K562 (cell line): ENCODE measurements at regions not wholly inside any gene's neighbourhood (a gene's known extent, or its start where the extent isn't known, plus 50 kb on each side); places are given as distances from the start of the nearest gene placed in this dataset.

ENCODE experiments used
- ATAC-seq: fragments of 200-7000 bp; cut with Tn5 transposase; 3 replicates; pipeline ENCODE4 v1.9.1; 2020; ENCODE audit warnings: moderate library complexity
- BruUV-seq: library from RNA; stranded (reverse); fragments of 400-500 nt; replicated peaks from 2 replicates; lab custom pipeline; 2021; lab: Mats Ljungman, UMichigan
- CTCF ChIA-PET: fragments of 300-600 bp; formaldehyde crosslinking; extraction: SDS; loops from one replicate; lab custom pipeline; 2021; ENCODE audit warnings: low intra/inter-chr PET ratio; lab: Yijun Ruan, JAX
- POLR2A ChIA-PET: fragments of 300-600, 350-650 bp; sonication (Branson Sonifier 250); formaldehyde crosslinking; extraction: SDS; loops from one replicate; lab custom pipeline; 2021; ENCODE audit warnings: antibody characterized with exemption, inconsistent platforms; lab: Yijun Ruan, JAX
- DNase-seq, 4 experiments: peaks; one replicate each; pipeline versions ENCODE4 v3.0.0 to v3.0.0-alpha.2; 2011 to 2018; ENCODE audit warnings: low spot score in 3 of 4, mixed read lengths in 3 of 4; ENCODE audit errors: extremely low read depth in 1 of 4
- FAIRE-seq: peaks from 2 replicates; lab custom pipeline; 2011; peaks lifted over from hg19 to GRCh38; lab: Jason Lieb, UNC
- H2AFZ ChIP-seq: 2 replicates; pipeline ENCODE4 v1.6.0; 2011; ENCODE audit warnings: low read depth, low read length, control low read depth, inconsistent platforms
- H3K27ac ChIP-seq: fragments of 200-600 bp; 3 replicates; pipeline ENCODE4 v1.8.0; 2011; ENCODE audit warnings: low read depth, mild to moderate bottlenecking, control low read depth, inconsistent platforms, low read length, moderate library complexity, mixed read lengths; ENCODE audit errors: extremely low read depth
- H3K27me3 ChIP-seq, 2 experiments: fragments of 300-600 bp in 1 of 2; 2 replicates in 1 of 2; 3 replicates in 1 of 2; pipeline versions ENCODE4 v1.6.0 to v1.8.0; 2011; ENCODE audit warnings: inconsistent platforms in 2 of 2, low read length in 2 of 2, mild to moderate bottlenecking in 1 of 2, mixed read lengths in 1 of 2, moderate library complexity in 1 of 2; ENCODE audit not compliant: control insufficient read depth in 2 of 2, insufficient read depth in 2 of 2
- H3K36me3 ChIP-seq: fragments of 300-600 bp; 3 replicates; pipeline ENCODE4 v1.8.0; 2011; ENCODE audit warnings: mild to moderate bottlenecking, low read length, inconsistent platforms; ENCODE audit not compliant: control insufficient read depth, insufficient read depth
- H3K4me1 ChIP-seq, 2 experiments: fragments of 200-600 bp in 1 of 2; replicated peaks in 1 of 2; 2 replicates in 1 of 2; 3 replicates in 1 of 2; pipeline versions ENCODE4 v1.5.1 to v1.8.0; 2011; ENCODE audit warnings: inconsistent platforms in 2 of 2, low read length in 2 of 2, mild to moderate bottlenecking in 1 of 2, mixed read lengths in 1 of 2, moderate library complexity in 1 of 2; ENCODE audit not compliant: control insufficient read depth in 2 of 2, insufficient read depth in 2 of 2
- H3K4me2 ChIP-seq: 2 replicates; pipeline ENCODE4 v1.6.1; 2011; ENCODE audit warnings: low read length, control low read depth, inconsistent platforms, mixed read lengths; ENCODE audit not compliant: insufficient read depth
- H3K4me3 ChIP-seq: fragments of 200-600 bp; sonication (generic), shearing (Covaris generic); 2 replicates; pipeline ENCODE4 v1.5.1; 2016; ENCODE audit warnings: control low read depth, inconsistent platforms
- H3K79me2 ChIP-seq: fragments of 200-600 bp; 3 replicates; pipeline ENCODE4 v1.8.0; 2011; ENCODE audit warnings: low read length, inconsistent platforms; ENCODE audit not compliant: control insufficient read depth, insufficient read depth
- H3K9ac ChIP-seq, 2 experiments: 2 replicates each; pipeline versions ENCODE4 v1.6.0 to v1.6.1; 2011; ENCODE audit warnings: low read depth in 2 of 2, low read length in 2 of 2, control low read depth in 1 of 2, inconsistent platforms in 1 of 2, mild to moderate bottlenecking in 1 of 2, mixed read lengths in 1 of 2; ENCODE audit not compliant: insufficient read depth in 1 of 2
- H3K9me1 ChIP-seq: one replicate; pipeline ENCODE4 v1.6.0; 2011; ENCODE audit warnings: inconsistent platforms, mild to moderate bottlenecking, low read length, moderate library complexity; ENCODE audit not compliant: control insufficient read depth, insufficient read depth
- H3K9me3 ChIP-seq: replicated peaks from 2 replicates; pipeline ENCODE4 v1.5.1; 2011; ENCODE audit warnings: low read depth, low read length, inconsistent platforms; ENCODE audit not compliant: control insufficient read depth, insufficient read depth
- H4K20me1 ChIP-seq: replicated peaks from 2 replicates; pipeline ENCODE4 v1.6.1; 2011; ENCODE audit warnings: low read length, inconsistent platforms, mixed read lengths; ENCODE audit not compliant: control insufficient read depth, insufficient read depth
- CREM ChIP-seq: IDR thresholded peaks from 2 replicates; pipeline ENCODE4 v1.6.1; 2014; ENCODE audit warnings: antibody characterized with exemption, low read depth
- ERF ChIP-seq: fragments of 450-650 bp; formaldehyde crosslinking; IDR thresholded peaks from 2 replicates; pipeline ENCODE4 v1.4.0; 2020; ENCODE audit warnings: mild to moderate bottlenecking, mixed read lengths
- ETS2 ChIP-seq: IDR thresholded peaks from 2 replicates; pipeline ENCODE4 v1.6.1; 2016; ENCODE audit warnings: borderline replicate concordance, missing genetic modification characterization, mild to moderate bottlenecking, moderate library complexity, missing compliant biosample characterization; ENCODE audit not compliant: poor library complexity, severe bottlenecking
- FOXM1 ChIP-seq, 2 experiments: fragments of 450-650 bp in 1 of 2; sonication (generic) in 1 of 2; formaldehyde crosslinking in 1 of 2; IDR thresholded peaks; 2 replicates each; pipeline versions ENCODE4 v1.6.1 to v1.9.0; 2017 to 2022; ENCODE audit warnings: low read depth in 2 of 2, mild to moderate bottlenecking in 2 of 2, missing genetic modification reagents in 1 of 2, moderate library complexity in 1 of 2
- KAT8 ChIP-seq: fragments of 450-650 bp; IDR thresholded peaks from 2 replicates; pipeline ENCODE4 v1.6.1; 2016; ENCODE audit warnings: low read depth, mild to moderate bottlenecking
- NEUROD1 ChIP-seq: fragments of 150-350 bp; IDR thresholded peaks from 2 replicates; pipeline ENCODE4 v1.6.1; 2014; ENCODE audit warnings: borderline replicate concordance, low read length, low read depth; ENCODE audit not compliant: partially characterized antibody
- NFYB ChIP-seq: IDR thresholded peaks from 2 replicates; pipeline ENCODE4 v1.6.1; 2011; ENCODE audit warnings: mild to moderate bottlenecking, moderate library complexity; ENCODE audit not compliant: insufficient read length; ENCODE audit errors: extremely low read depth
- NR2F6 ChIP-seq: fragments of 450-650 bp; formaldehyde crosslinking; IDR thresholded peaks from 2 replicates; pipeline ENCODE4 v1.4.0; 2020; ENCODE audit warnings: mild to moderate bottlenecking
- NR4A1 ChIP-seq, 2 experiments: fragments of 250-450 bp in 1 of 2; fragments of 450-650 bp in 1 of 2; sonication (Bioruptor Pico) in 1 of 2; IDR thresholded peaks; 2 replicates each; pipeline versions ENCODE4 v1.4.0 to v1.6.1; 2016 to 2020; ENCODE audit warnings: mild to moderate bottlenecking in 2 of 2, missing compliant biosample characterization in 1 of 2, missing genetic modification characterization in 1 of 2, moderate library complexity in 1 of 2
- PTRF ChIP-seq: fragments of 450-650 bp; IDR thresholded peaks from 2 replicates; pipeline ENCODE4 v1.6.1; 2016; ENCODE audit warnings: mild to moderate bottlenecking, missing genetic modification characterization, missing compliant biosample characterization
- SLC30A9 ChIP-seq: fragments of 250-450 bp; sonication (Bioruptor Pico); IDR thresholded peaks from 2 replicates; pipeline ENCODE4 v1.8.0; 2022; ENCODE audit warnings: mild to moderate bottlenecking, moderate library complexity
- XRCC4 ChIP-seq: IDR thresholded peaks from one replicate; pipeline ENCODE4 v1.6.1; 2011; ENCODE audit not compliant: insufficient read depth, insufficient read length; ENCODE audit errors: extremely low read depth
- ZKSCAN1 ChIP-seq: fragments of 150-350 bp; IDR thresholded peaks from 2 replicates; pipeline ENCODE4 v1.6.1; 2016; ENCODE audit warnings: low read depth, low read length
- ZNF184 ChIP-seq: sonication (generic); formaldehyde crosslinking; IDR thresholded peaks from 2 replicates; pipeline ENCODE4 v1.5.0; 2020; ENCODE audit warnings: missing genetic modification reagents
- ZNF561 ChIP-seq: fragments of 450-650 bp; formaldehyde crosslinking; conservative IDR thresholded peaks from 2 replicates; pipeline ENCODE4 v1.4.0; 2020; ENCODE audit warnings: mild to moderate bottlenecking, moderate library complexity
- ZSCAN29 ChIP-seq: fragments of 450-650 bp; IDR thresholded peaks from 2 replicates; pipeline ENCODE4 v1.6.1; 2017
- WGBS: fragments of 100-300 bp; shearing (Covaris generic); methylation state at CpG from one replicate; pipeline ENCODE4 v1.1.6; 2016; ENCODE audit warnings: low coverage, mixed read lengths; ENCODE audit not compliant: insufficient coverage; ENCODE audit errors: missing lambda C conversion rate; 5-methylcytosine and 5-hydroxymethylcytosine counted together
- in situ Hi-C: fragments of 300-500 bp; cut with MboI; formaldehyde crosslinking; loops from 4 replicates; pipeline ENCODE4 v1.15.0; 2018; ENCODE audit warnings: inconsistent platforms, mixed read lengths
- intact Hi-C: fragments of 100-400 bp; cut with micrococcal nuclease; formaldehyde crosslinking; loops from 2 replicates; pipeline ENCODE4 v1.14.2; 2022
- TF ChIP-seq, protein P1 (sequence below): sonication (generic); formaldehyde crosslinking; IDR thresholded peaks from 2 replicates; pipeline ENCODE4 v1.8.0; 2022; ENCODE audit warnings: mild to moderate bottlenecking, missing genetic modification reagents
- TF ChIP-seq, protein P2 (sequence below): fragments of 450-650 bp; IDR thresholded peaks from 2 replicates; pipeline ENCODE4 v1.6.1; 2014; ENCODE audit warnings: low read depth, mild to moderate bottlenecking, moderate library complexity, borderline replicate concordance

DNA sequence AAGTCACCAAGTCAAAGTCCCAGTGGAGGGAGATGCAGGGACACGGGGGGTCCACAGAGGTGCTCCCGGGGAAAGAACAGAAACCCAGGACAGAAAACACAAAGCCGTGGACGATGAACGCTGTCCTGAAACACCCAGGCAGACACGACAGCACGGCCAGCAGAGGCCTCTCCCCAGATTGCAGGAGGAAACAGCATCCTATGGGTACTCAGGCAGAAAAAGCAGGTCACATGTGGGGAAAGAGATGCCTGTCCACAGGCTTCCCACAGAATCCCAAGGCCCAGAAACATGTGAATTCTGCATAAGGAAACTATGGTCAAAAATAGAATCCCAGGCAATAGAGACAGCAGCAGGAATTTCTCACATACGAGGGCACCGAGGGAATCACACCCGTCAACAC is 53.6 kb upstream of the ADGRA1 start:
- DNase-seq (no peak), FAIRE-seq (no peak), ATAC-seq (no peak)
- ChIA-PET POLR2A (no interaction called here), CTCF (no interaction called here)
- in situ Hi-C loops (no loop called here), intact Hi-C loops (no loop called here)
- Histone ChIP-seq H2AFZ (no peak overlapping the region), H3K4me3 (no peak overlapping the region), H3K9ac (no peak overlapping the region), H4K20me1 (no peaks in the 10 kb centered on the region), H3K27me3 (peaks cover 5 to 73% of the 10 kb centered on the region in 2 experiments), H3K79me2 (no peaks in the 10 kb centered on the region), H3K9me1 (no peaks in the 10 kb centered on the region), H3K27ac (no peak overlapping the region), H3K4me1 (no peaks in the 10 kb centered on the region), H3K9me3 (no peaks in the 10 kb centered on the region)
- no TSS peak for BruUV-seq
- 1% methylated on average over 10 of the region's 10 CpGs for WGBS
- TF ChIP-seq CREM (no peak), ZNF184 (CRISPR knock-in tag) (no peak), ETS2 (tag) (no peak), ZSCAN29 (no peak), NEUROD1 (no peak), PTRF (no peak), ZKSCAN1 (no peak), XRCC4 (no peak), NFYB (no peak), NR2F6 (no peak), ERF (CRISPR knock-in tag) (no peak), NR4A1 (CRISPR knock-in tag; IDR thresholded peaks at IDR 0.05) (no peak), NR4A1 (tag; IDR thresholded peaks at IDR 0.05) (no peak), ZNF561 (CRISPR knock-in tag) (no peak), FOXM1 (IDR thresholded peaks at IDR 0.05; ENCODE audit: low read depth) (no peak), FOXM1 (CRISPR knock-in tag; IDR thresholded peaks at IDR 0.05; ENCODE audit: low read depth) (no peak), KAT8 (no peak), SLC30A9 (CRISPR knock-in tag) (no peak)
- TF ChIP-seq, protein P1, sequence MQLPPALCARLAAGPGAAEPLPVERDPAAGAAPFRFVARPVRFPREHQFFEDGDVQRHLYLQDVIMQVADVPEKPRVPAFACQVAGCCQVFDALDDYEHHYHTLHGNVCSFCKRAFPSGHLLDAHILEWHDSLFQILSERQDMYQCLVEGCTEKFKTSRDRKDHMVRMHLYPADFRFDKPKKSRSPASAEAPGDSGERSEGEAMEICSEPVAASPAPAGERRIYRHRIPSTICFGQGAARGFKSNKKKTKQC: no peak
- TF ChIP-seq, protein P2, sequence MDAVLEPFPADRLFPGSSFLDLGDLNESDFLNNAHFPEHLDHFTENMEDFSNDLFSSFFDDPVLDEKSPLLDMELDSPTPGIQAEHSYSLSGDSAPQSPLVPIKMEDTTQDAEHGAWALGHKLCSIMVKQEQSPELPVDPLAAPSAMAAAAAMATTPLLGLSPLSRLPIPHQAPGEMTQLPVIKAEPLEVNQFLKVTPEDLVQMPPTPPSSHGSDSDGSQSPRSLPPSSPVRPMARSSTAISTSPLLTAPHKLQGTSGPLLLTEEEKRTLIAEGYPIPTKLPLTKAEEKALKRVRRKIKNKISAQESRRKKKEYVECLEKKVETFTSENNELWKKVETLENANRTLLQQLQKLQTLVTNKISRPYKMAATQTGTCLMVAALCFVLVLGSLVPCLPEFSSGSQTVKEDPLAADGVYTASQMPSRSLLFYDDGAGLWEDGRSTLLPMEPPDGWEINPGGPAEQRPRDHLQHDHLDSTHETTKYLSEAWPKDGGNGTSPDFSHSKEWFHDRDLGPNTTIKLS: no peak
- TF ChIP-seq, all 486 proteins: peak for 0
- H3K36me3 ChIP-seq: no peaks in the 10 kb centered on the region
- no peak overlapping the region for H3K4me2 ChIP-seq
